ENCODE measurements at regions not wholly inside any gene's neighbourhood (a gene's known extent, or its start where the extent isn't known, plus 50 kb on each side); places are given as distances from the start of the nearest gene placed in this dataset.
"Not testable (repeated sequence)": the region's sequence is repeated elsewhere in the genome, so short reads cannot be mapped to it uniquely, and the experiment has no call there.

DNA sequence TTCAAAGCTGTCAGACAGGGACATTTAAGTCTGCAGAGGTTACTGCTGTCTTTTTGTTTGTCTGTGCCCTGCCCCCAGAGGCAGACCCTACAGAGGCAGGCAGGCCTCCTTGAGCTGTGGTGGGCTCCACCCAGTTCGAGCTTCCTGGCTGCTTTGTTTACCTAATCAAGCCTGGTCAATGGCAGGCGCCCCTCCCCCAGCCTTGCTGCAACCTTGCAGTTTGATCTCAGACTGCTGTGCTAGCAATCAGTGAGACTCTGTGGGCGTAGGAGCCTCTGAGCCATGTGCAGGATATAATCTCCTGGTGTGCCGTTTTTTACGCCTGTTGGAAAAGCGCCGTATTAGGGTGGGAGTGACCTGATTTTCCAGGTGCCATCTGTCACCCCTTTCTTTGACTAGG, 211.2 kb upstream of the PKP2 start:
- TF ChIP-seq, protein P1, sequence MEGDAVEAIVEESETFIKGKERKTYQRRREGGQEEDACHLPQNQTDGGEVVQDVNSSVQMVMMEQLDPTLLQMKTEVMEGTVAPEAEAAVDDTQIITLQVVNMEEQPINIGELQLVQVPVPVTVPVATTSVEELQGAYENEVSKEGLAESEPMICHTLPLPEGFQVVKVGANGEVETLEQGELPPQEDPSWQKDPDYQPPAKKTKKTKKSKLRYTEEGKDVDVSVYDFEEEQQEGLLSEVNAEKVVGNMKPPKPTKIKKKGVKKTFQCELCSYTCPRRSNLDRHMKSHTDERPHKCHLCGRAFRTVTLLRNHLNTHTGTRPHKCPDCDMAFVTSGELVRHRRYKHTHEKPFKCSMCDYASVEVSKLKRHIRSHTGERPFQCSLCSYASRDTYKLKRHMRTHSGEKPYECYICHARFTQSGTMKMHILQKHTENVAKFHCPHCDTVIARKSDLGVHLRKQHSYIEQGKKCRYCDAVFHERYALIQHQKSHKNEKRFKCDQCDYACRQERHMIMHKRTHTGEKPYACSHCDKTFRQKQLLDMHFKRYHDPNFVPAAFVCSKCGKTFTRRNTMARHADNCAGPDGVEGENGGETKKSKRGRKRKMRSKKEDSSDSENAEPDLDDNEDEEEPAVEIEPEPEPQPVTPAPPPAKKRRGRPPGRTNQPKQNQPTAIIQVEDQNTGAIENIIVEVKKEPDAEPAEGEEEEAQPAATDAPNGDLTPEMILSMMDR (IDR thresholded peaks at IDR 0.05; ENCODE audit: poor library complexity) = not testable (repeated sequence)
- not testable (repeated sequence) for TF ChIP-seq EZH2phosphoT487 (IDR thresholded peaks at IDR 0.05; ENCODE audit: low read depth, severe bottlenecking, unreplicated experiment); EZH2 (IDR thresholded peaks at IDR 0.05; ENCODE audit: borderline replicate concordance)

Measured in hepatocyte (in vitro differentiated cells).